WI38 (cell line): ENCODE measurements at regions not wholly inside any gene's neighbourhood (a gene's known extent, or its start where the extent isn't known, plus 50 kb on each side); places are given as distances from the start of the nearest gene placed in this dataset.

Source experiments
- H3K4me3 ChIP-seq: 2 replicates; pipeline ENCODE4 v1.5.1; 2011; ENCODE audit warnings: low read depth, mild to moderate bottlenecking, control low read depth, low read length
- CTCF ChIP-seq: IDR thresholded peaks from 2 replicates; pipeline ENCODE4 v1.5.1; 2012; ENCODE audit warnings: low read depth, mild to moderate bottlenecking, control low read depth, low read length

DNA sequence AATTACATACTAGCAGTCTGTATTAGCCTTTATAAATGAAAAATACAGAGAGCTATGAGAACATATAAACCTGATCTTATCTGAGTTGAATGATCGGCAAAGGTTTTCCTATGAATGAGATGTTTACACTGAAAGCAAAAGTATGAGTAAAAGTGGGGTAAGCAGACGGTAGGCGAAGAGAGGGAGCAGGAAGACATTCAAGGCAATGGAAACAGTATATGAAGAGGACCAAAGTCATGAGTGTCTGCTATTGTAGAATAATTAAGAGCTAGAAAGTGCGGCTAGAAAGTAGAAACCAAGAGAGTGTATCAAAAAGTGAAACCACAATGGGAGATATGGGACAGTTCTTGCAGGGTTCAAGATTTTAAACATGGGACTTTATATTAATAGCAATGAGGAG lies 67.0 kb upstream of the TMLHE start:
- no peak for TF ChIP-seq CTCF
- no peak overlapping the region for H3K4me3 ChIP-seq

DNA sequence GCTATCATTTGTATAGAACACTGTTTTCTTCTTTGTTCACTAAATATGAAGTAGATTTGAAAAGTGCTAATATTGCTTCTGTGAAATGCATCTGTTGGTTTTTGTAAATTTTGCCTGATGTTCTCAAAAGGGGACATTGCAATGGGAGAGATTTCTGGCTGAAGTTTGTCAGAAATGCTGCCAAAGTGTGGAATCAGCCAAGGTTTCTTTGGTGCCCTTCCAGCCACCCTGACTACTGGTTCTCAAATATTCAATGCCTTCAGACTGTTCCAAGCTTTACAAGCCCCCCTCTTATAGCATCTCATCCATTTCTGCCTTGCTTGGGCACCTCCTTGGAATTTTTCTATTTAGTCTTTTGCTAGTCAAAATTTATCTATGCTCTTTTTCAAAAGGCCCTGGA lies 60.6 kb upstream of the TMLHE start:
- H3K4me3 ChIP-seq: no peak overlapping the region
- TF ChIP-seq CTCF: no peak

DNA sequence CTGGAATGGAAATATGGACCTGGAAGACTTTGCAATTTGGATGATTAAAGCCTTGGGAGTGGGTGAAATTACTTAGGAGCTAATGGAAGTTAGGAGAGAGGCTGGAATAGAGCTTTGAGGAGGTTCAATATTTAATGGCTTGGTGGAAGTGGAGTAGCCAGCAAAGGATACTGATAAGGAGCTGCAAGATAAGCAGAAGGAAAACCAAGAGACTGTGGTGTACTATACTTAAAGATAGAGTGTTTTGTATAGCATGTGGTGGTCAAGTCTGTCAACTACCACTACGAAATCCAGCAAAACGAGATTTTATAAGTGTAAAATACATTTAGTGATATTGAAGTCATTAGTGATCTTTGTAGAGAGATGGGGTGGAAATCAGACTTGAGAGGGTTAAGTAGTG lies 54.0 kb upstream of the TMLHE start:
- no peak overlapping the region for H3K4me3 ChIP-seq
- no peak for TF ChIP-seq CTCF
